Glutamatergic neuron (in vitro differentiated cells): ENCODE measurements at regions not wholly inside any gene's neighbourhood (a gene's known extent, or its start where the extent isn't known, plus 50 kb on each side); places are given as distances from the start of the nearest gene placed in this dataset.

Experiments used
- DNase-seq: peaks from one replicate; pipeline ENCODE4 v3.0.0; 2022
- H3K27ac Mint-ChIP-seq: one replicate; pipeline ENCODE4 v1.8.0; 2020; ENCODE audit warnings: mild to moderate bottlenecking, mixed read lengths, inconsistent platforms; ENCODE audit not compliant: unreplicated experiment
- H3K27me3 Mint-ChIP-seq: one replicate; pipeline ENCODE4 v1.8.0; 2020; ENCODE audit warnings: mild to moderate bottlenecking, moderate library complexity, mixed read lengths, inconsistent platforms; ENCODE audit not compliant: unreplicated experiment
- H3K36me3 Mint-ChIP-seq: one replicate; pipeline ENCODE4 v1.8.0; 2020; ENCODE audit warnings: mild to moderate bottlenecking, mixed read lengths, inconsistent platforms; ENCODE audit not compliant: unreplicated experiment
- H3K4me1 Mint-ChIP-seq: one replicate; pipeline ENCODE4 v1.8.0; 2020; ENCODE audit warnings: mild to moderate bottlenecking, low read depth, mixed read lengths, inconsistent platforms; ENCODE audit not compliant: unreplicated experiment
- H3K4me3 Mint-ChIP-seq: one replicate; pipeline ENCODE4 v1.8.0; 2020; ENCODE audit warnings: mild to moderate bottlenecking, mixed read lengths, inconsistent platforms; ENCODE audit not compliant: unreplicated experiment
- H3K9me3 Mint-ChIP-seq: one replicate; pipeline ENCODE4 v1.8.0; 2020; ENCODE audit warnings: mild to moderate bottlenecking, moderate library complexity, mixed read lengths, inconsistent platforms; ENCODE audit not compliant: unreplicated experiment
- TF ChIP-seq, protein P1 (sequence below): fragments of 200-600 bp; sonication (generic); IDR thresholded peaks from one replicate; pipeline ENCODE4 v1.5.0; 2021; ENCODE audit not compliant: partially characterized antibody, unreplicated experiment

DNA sequence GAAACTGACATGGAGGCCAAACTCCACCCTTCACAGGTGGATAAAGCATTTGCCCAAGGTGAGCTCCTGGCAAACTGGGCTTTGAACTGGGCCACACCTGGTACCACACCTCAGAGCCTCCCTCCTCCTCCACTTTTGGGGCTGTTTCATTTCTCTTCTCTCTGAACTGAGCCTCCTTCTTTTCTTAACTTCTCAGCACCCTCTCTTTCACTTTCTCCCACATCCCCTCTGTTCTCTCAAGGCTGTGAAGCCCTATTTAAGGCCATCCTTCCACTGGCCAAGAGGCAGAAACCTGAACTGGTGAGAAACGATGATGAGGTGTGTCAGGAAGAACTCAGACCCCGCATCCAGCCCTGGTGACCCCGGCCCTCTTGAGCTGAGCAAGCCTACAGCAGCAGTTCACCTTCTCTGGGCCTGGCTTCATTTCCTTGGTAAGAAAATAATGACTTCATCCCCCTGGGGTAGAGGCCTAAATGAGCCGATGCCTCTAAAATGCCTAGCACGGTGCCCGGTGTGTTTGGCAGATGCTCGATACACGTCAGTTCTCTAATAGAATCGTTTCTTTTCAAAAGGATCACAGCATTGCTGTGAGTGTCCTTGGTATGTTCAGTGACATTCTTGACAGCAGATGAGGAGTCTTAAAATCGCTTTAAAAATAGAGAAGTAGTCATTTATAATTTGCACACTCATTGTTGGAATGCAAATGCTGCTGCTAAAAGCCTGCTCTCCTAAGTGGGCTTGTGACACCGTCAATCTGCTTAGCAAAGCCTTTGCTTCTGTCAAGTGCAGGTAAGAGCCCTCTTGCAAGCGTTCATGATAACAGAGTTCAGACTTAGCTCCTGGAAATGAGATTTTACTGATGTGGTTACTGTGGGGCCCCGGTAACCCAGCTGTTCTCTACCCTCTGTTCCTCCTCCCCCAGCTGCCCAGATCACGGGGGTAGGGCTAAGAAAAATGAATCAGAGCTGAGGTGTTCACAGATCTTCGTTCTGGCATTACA is 97.7 kb upstream of the ATP2B2 start:
- TF ChIP-seq, protein P1, sequence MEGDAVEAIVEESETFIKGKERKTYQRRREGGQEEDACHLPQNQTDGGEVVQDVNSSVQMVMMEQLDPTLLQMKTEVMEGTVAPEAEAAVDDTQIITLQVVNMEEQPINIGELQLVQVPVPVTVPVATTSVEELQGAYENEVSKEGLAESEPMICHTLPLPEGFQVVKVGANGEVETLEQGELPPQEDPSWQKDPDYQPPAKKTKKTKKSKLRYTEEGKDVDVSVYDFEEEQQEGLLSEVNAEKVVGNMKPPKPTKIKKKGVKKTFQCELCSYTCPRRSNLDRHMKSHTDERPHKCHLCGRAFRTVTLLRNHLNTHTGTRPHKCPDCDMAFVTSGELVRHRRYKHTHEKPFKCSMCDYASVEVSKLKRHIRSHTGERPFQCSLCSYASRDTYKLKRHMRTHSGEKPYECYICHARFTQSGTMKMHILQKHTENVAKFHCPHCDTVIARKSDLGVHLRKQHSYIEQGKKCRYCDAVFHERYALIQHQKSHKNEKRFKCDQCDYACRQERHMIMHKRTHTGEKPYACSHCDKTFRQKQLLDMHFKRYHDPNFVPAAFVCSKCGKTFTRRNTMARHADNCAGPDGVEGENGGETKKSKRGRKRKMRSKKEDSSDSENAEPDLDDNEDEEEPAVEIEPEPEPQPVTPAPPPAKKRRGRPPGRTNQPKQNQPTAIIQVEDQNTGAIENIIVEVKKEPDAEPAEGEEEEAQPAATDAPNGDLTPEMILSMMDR: no peak
- H3K4me3 Mint-ChIP-seq: no peak overlapping the region
- no peaks in the 10 kb centered on the region for H3K36me3 Mint-ChIP-seq
- peaks cover 4% of the 10 kb centered on the region for H3K9me3 Mint-ChIP-seq
- no peak for DNase-seq
- no peak overlapping the region for H3K27ac Mint-ChIP-seq
- peaks cover 18% of the 10 kb centered on the region for H3K4me1 Mint-ChIP-seq
- H3K27me3 Mint-ChIP-seq: peaks cover 8% of the 10 kb centered on the region

GRCh38 chr3:10609134-10609533 is 103.7 kb upstream of the ATP2B2 start:
- Mint-ChIP-seq H3K9me3 (peaks cover 8% of the 10 kb centered on the region), H3K27ac (no peak overlapping the region), H3K27me3 (peaks cover 9% of the 10 kb centered on the region), H3K36me3 (peaks cover 20% of the 10 kb centered on the region), H3K4me1 (peaks cover 3% of the 10 kb centered on the region), H3K4me3 (no peak overlapping the region)
- DNase-seq: no peak
- TF ChIP-seq, protein P1: no peak

- peaks cover 8% of the 10 kb centered on the region for H3K9me3 Mint-ChIP-seq
- peaks cover 30% of the 10 kb centered on the region for H3K36me3 Mint-ChIP-seq
- TF ChIP-seq, protein P1: no peak
- H3K4me3 Mint-ChIP-seq: no peak overlapping the region
- no peak overlapping the region for H3K27ac Mint-ChIP-seq
- peaks cover 6% of the 10 kb centered on the region for H3K27me3 Mint-ChIP-seq
- H3K4me1 Mint-ChIP-seq: peaks cover 5% of the 10 kb centered on the region
- no peak for DNase-seq
Observed at GRCh38 chr3:10614168-10614567, 108.8 kb upstream of the ATP2B2 start.

GRCh38 chr3:10615715-10616114 is 110.3 kb upstream of the ATP2B2 start:
- TF ChIP-seq, protein P1: no peak
- Mint-ChIP-seq H3K36me3 (peaks cover 30% of the 10 kb centered on the region), H3K4me1 (peaks cover 7% of the 10 kb centered on the region)

GRCh38 chr3:10616321-10616720 is 110.9 kb upstream of the ATP2B2 start:
- Mint-ChIP-seq H3K36me3 (peaks cover 30% of the 10 kb centered on the region), H3K27ac (no peak overlapping the region), H3K4me3 (no peak overlapping the region), H3K27me3 (peaks cover 11% of the 10 kb centered on the region), H3K9me3 (peaks cover 8% of the 10 kb centered on the region), H3K4me1 (peaks cover 7% of the 10 kb centered on the region)
- DNase-seq: no peak
- TF ChIP-seq, protein P1: no peak

More at GRCh38 chr3:10615715-10616114, 110.3 kb upstream of the ATP2B2 start:
- DNase-seq: no peak
- no peak overlapping the region for H3K27ac Mint-ChIP-seq
- H3K9me3 Mint-ChIP-seq: peaks cover 8% of the 10 kb centered on the region
- H3K4me3 Mint-ChIP-seq: no peak overlapping the region
- peaks cover 11% of the 10 kb centered on the region for H3K27me3 Mint-ChIP-seq
